ENCODE measurements at regions not wholly inside any gene's neighbourhood (a gene's known extent, or its start where the extent isn't known, plus 50 kb on each side); places are given as distances from the start of the nearest gene placed in this dataset.

GRCh38 chr1:101121975-101122374 is 96.4 kb upstream of the DPH5 start:
- TF ChIP-seq CTCF (conservative IDR thresholded peaks at IDR 0.05 in 1 of 2, IDR thresholded peaks at IDR 0.05 in 1 of 2; ENCODE audit: low read depth in 1 of 2, low read length in 2 of 2) (no peak), EZH2 (IDR thresholded peaks at IDR 0.05; ENCODE audit: low read length, missing control alignments) (no peak)
